Liver (tissue), 8 donors: ENCODE measurements at regions not wholly inside any gene's neighbourhood (a gene's known extent, or its start where the extent isn't known, plus 50 kb on each side); places are given as distances from the start of the nearest gene placed in this dataset.

ENCODE experiments used
- DNase-seq: peaks from one replicate; pipeline ENCODE4 v3.0.0-alpha.2; 2017; ENCODE audit warnings: low spot score
- H3K27ac ChIP-seq, 2 donors: one replicate each; pipeline ENCODE4 v1.7.0; 2013; ENCODE audit warnings: inconsistent platforms in 2 of 2, low read length in 2 of 2, control low read depth in 1 of 2, low read depth in 1 of 2, mild to moderate bottlenecking in 1 of 2
- H3K27me3 ChIP-seq, 4 donors: one replicate each; pipeline versions ENCODE4 v1.6.1 to v1.7.0; 2013; ENCODE audit warnings: low read length in 3 of 4, inconsistent platforms in 1 of 4, mild to moderate bottlenecking in 1 of 4, moderate library complexity in 1 of 4; ENCODE audit not compliant: control insufficient read depth in 4 of 4, insufficient read depth in 4 of 4
- H3K36me3 ChIP-seq, 4 donors: one replicate each; pipeline versions ENCODE4 v1.6.1 to v1.7.0; 2013; ENCODE audit warnings: low read length in 3 of 4, mild to moderate bottlenecking in 3 of 4, low read depth in 1 of 4, moderate library complexity in 1 of 4; ENCODE audit not compliant: control insufficient read depth in 4 of 4, insufficient read depth in 3 of 4
- H3K4me1 ChIP-seq, 4 donors: one replicate each; pipeline versions ENCODE4 v1.6.1 to v1.7.0; 2013; ENCODE audit warnings: low read length in 3 of 4, mild to moderate bottlenecking in 3 of 4, moderate library complexity in 1 of 4; ENCODE audit not compliant: control insufficient read depth in 4 of 4, insufficient read depth in 4 of 4
- H3K4me3 ChIP-seq, 3 donors: one replicate each; pipeline versions ENCODE4 v1.6.1 to v1.7.0; 2013; ENCODE audit warnings: low read length in 3 of 3, control low read depth in 1 of 3, low read depth in 1 of 3, mild to moderate bottlenecking in 1 of 3
- H3K9ac ChIP-seq, 2 donors: one replicate each; pipeline ENCODE4 v1.7.0; 2013; ENCODE audit warnings: low read length in 2 of 2, mild to moderate bottlenecking in 2 of 2, moderate library complexity in 2 of 2, control low read depth in 1 of 2, low read depth in 1 of 2
- H3K9me3 ChIP-seq, 4 donors: one replicate each; pipeline versions ENCODE4 v1.6.1 to v1.7.0; 2013; ENCODE audit warnings: low read length in 3 of 4; ENCODE audit not compliant: control insufficient read depth in 4 of 4
- EGR1 ChIP-seq, 2 donors: IDR thresholded peaks; 2 replicates each; pipeline ENCODE4 v1.6.1; 2016 to 2018; ENCODE audit warnings: antibody characterized with exemption in 2 of 2, low read depth in 2 of 2
- FOXA1 ChIP-seq: IDR thresholded peaks from 2 replicates; pipeline ENCODE4 v1.6.1; 2016; ENCODE audit warnings: antibody characterized with exemption
- GABPA ChIP-seq, 2 donors: IDR thresholded peaks in 1 of 2; conservative IDR thresholded peaks in 1 of 2; 2 replicates each; pipeline ENCODE4 v1.6.1; 2016; ENCODE audit warnings: antibody characterized with exemption in 2 of 2, mild to moderate bottlenecking in 1 of 2, moderate library complexity in 1 of 2
- HNF4A ChIP-seq, 2 donors: conservative IDR thresholded peaks; 2 replicates each; pipeline ENCODE4 v1.6.1; 2016; ENCODE audit warnings: antibody characterized with exemption in 2 of 2, mild to moderate bottlenecking in 2 of 2
- HNF4G ChIP-seq: IDR thresholded peaks from 2 replicates; pipeline ENCODE4 v1.6.1; 2016; ENCODE audit warnings: antibody characterized with exemption
- JUND ChIP-seq, 2 donors: IDR thresholded peaks; 2 replicates each; pipeline ENCODE4 v1.6.1; 2016; ENCODE audit warnings: antibody characterized with exemption in 2 of 2
- NR2F2 ChIP-seq: IDR thresholded peaks from 2 replicates; pipeline ENCODE4 v1.6.1; 2016; ENCODE audit warnings: antibody characterized with exemption
- RAD21 ChIP-seq, 2 donors: IDR thresholded peaks; 2 replicates each; pipeline ENCODE4 v1.6.1; 2016; ENCODE audit warnings: antibody characterized with exemption in 2 of 2, mild to moderate bottlenecking in 2 of 2
- RXRA ChIP-seq, 2 donors: IDR thresholded peaks; 2 replicates each; pipeline ENCODE4 v1.6.1; 2017 to 2018; ENCODE audit warnings: antibody characterized with exemption in 2 of 2, mild to moderate bottlenecking in 1 of 2
- SP1 ChIP-seq: IDR thresholded peaks from 2 replicates; pipeline ENCODE4 v1.6.1; 2018; ENCODE audit warnings: antibody characterized with exemption, mild to moderate bottlenecking
- WGBS: extraction: QIAGEN DNeasy Blood & Tissue Kit; methylation state at CpG from one replicate; pipeline ENCODE4 v1.1.7; 2013; 5-methylcytosine and 5-hydroxymethylcytosine counted together
- TF ChIP-seq, protein P1 (sequence below): fragments of 150-350 bp; IDR thresholded peaks from 2 replicates; pipeline ENCODE4 v1.5.1; 2017; ENCODE audit warnings: improper control_type of control experiment, low read depth, low read length; ENCODE audit not compliant: missing input control
- TF ChIP-seq, protein P2 (sequence below): IDR thresholded peaks from 2 replicates; pipeline ENCODE4 v1.6.1; 2016; ENCODE audit warnings: antibody characterized with exemption, mild to moderate bottlenecking
- TF ChIP-seq, protein P3 (sequence below): IDR thresholded peaks from 2 replicates; pipeline ENCODE4 v1.6.1; 2016; ENCODE audit warnings: antibody characterized with exemption
- TF ChIP-seq, protein P4 (sequence below): IDR thresholded peaks from 2 replicates; pipeline ENCODE4 v1.6.1; 2016; ENCODE audit warnings: antibody characterized with exemption
- TF ChIP-seq, protein P5 (sequence below): IDR thresholded peaks from 2 replicates; pipeline ENCODE4 v1.6.1; 2016; ENCODE audit warnings: antibody characterized with exemption
- donor health status: healthy.
- donor health status: healthy.
- donor health status: healthy.
- donor health status: healthy.
- donor health status: healthy.

DNA sequence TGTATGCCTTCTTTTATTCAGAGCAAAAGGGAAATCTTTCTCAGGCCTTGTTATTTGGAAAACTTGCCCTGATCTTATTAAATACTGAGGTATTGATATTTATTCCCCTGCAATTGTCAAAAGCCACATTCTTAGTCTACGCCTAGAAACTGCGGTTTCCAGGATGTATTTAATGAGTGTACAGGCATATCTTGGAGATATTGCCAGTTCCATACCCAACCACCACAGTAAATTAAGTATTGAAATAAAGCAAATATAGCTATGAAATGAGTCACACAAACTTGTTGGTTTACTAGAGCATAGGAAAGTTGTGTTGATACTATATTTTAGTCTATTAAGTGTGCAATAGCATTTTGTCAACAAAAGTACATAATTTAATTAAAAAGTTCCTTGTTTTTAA, 152.7 kb upstream of the CCDC179 start:
- TF ChIP-seq RAD21 (IDR thresholded peaks at IDR 0.05) (no peak), GABPA (IDR thresholded peaks at IDR 0.05 in 1 of 2, conservative IDR thresholded peaks at IDR 0.05 in 1 of 2) (no peak), EGR1 (IDR thresholded peaks at IDR 0.05; ENCODE audit: low read depth in 2 of 2) (no peak), SP1 (no peak), HNF4G (no peak), FOXA1 (no peak), NR2F2 (no peak), RXRA (IDR thresholded peaks at IDR 0.05) (no peak), HNF4A (conservative IDR thresholded peaks at IDR 0.05) (no peak), JUND (IDR thresholded peaks at IDR 0.05) (no peak)
- TF ChIP-seq, protein P1, sequence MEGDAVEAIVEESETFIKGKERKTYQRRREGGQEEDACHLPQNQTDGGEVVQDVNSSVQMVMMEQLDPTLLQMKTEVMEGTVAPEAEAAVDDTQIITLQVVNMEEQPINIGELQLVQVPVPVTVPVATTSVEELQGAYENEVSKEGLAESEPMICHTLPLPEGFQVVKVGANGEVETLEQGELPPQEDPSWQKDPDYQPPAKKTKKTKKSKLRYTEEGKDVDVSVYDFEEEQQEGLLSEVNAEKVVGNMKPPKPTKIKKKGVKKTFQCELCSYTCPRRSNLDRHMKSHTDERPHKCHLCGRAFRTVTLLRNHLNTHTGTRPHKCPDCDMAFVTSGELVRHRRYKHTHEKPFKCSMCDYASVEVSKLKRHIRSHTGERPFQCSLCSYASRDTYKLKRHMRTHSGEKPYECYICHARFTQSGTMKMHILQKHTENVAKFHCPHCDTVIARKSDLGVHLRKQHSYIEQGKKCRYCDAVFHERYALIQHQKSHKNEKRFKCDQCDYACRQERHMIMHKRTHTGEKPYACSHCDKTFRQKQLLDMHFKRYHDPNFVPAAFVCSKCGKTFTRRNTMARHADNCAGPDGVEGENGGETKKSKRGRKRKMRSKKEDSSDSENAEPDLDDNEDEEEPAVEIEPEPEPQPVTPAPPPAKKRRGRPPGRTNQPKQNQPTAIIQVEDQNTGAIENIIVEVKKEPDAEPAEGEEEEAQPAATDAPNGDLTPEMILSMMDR = no peak
- TF ChIP-seq, protein P2, sequence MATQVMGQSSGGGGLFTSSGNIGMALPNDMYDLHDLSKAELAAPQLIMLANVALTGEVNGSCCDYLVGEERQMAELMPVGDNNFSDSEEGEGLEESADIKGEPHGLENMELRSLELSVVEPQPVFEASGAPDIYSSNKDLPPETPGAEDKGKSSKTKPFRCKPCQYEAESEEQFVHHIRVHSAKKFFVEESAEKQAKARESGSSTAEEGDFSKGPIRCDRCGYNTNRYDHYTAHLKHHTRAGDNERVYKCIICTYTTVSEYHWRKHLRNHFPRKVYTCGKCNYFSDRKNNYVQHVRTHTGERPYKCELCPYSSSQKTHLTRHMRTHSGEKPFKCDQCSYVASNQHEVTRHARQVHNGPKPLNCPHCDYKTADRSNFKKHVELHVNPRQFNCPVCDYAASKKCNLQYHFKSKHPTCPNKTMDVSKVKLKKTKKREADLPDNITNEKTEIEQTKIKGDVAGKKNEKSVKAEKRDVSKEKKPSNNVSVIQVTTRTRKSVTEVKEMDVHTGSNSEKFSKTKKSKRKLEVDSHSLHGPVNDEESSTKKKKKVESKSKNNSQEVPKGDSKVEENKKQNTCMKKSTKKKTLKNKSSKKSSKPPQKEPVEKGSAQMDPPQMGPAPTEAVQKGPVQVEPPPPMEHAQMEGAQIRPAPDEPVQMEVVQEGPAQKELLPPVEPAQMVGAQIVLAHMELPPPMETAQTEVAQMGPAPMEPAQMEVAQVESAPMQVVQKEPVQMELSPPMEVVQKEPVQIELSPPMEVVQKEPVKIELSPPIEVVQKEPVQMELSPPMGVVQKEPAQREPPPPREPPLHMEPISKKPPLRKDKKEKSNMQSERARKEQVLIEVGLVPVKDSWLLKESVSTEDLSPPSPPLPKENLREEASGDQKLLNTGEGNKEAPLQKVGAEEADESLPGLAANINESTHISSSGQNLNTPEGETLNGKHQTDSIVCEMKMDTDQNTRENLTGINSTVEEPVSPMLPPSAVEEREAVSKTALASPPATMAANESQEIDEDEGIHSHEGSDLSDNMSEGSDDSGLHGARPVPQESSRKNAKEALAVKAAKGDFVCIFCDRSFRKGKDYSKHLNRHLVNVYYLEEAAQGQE = no peak
- TF ChIP-seq, protein P3, sequence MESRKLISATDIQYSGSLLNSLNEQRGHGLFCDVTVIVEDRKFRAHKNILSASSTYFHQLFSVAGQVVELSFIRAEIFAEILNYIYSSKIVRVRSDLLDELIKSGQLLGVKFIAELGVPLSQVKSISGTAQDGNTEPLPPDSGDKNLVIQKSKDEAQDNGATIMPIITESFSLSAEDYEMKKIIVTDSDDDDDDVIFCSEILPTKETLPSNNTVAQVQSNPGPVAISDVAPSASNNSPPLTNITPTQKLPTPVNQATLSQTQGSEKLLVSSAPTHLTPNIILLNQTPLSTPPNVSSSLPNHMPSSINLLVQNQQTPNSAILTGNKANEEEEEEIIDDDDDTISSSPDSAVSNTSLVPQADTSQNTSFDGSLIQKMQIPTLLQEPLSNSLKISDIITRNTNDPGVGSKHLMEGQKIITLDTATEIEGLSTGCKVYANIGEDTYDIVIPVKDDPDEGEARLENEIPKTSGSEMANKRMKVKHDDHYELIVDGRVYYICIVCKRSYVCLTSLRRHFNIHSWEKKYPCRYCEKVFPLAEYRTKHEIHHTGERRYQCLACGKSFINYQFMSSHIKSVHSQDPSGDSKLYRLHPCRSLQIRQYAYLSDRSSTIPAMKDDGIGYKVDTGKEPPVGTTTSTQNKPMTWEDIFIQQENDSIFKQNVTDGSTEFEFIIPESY = no peak
- TF ChIP-seq, protein P4, sequence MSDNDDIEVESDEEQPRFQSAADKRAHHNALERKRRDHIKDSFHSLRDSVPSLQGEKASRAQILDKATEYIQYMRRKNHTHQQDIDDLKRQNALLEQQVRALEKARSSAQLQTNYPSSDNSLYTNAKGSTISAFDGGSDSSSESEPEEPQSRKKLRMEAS = no peak
- TF ChIP-seq, protein P5, sequence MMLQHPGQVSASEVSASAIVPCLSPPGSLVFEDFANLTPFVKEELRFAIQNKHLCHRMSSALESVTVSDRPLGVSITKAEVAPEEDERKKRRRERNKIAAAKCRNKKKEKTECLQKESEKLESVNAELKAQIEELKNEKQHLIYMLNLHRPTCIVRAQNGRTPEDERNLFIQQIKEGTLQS = no peak
- Histone ChIP-seq H3K27ac (no peak overlapping the region), H3K4me3 (no peak overlapping the region), H3K36me3 (no peaks in the 10 kb centered on the region), H3K4me1 (peaks cover 0 to 6% (median 2%) of the 10 kb centered on the region in 4 donors), H3K9me3 (no peaks in the 10 kb centered on the region), H3K9ac (no peak overlapping the region), H3K27me3 (no peaks in the 10 kb centered on the region)
- 97% methylated on average over 2 of the region's 2 CpGs for WGBS
- no peak for DNase-seq

DNA sequence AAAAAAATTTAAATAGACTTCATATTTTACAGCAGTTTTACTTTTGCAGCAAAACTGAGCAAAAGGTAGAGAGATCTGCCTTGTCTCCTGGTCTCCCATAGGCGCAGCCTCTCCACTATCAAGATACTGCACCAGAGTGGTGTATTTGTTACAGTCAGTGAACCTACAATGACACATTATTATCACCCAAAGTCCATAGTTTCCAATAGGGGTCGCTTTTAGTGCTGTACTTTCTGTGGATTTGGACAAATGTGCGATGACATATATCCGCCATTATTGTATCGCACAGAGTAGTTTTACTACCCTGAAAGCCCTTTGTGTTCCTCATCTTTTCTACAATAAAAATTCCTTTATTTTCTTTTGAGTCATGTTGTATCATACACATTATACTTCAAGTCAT, 153.2 kb upstream of the CCDC179 start:
- no peaks in the 10 kb centered on the region for H3K36me3 ChIP-seq
- no peak for DNase-seq

More for the DNA sequence above, 153.2 kb upstream of the CCDC179 start:
- H3K27me3 ChIP-seq = no peaks in the 10 kb centered on the region
- WGBS = 92% methylated on average over 5 of the region's 5 CpGs
- H3K4me1 ChIP-seq = peaks cover 0 to 6% (median 2%) of the 10 kb centered on the region in 4 donors
- no peak overlapping the region for H3K4me3 ChIP-seq
- H3K9ac ChIP-seq = no peak overlapping the region
- no peak overlapping the region for H3K27ac ChIP-seq
- H3K9me3 ChIP-seq = no peaks in the 10 kb centered on the region
- TF ChIP-seq HNF4A (conservative IDR thresholded peaks at IDR 0.05) = no peak
